ENCODE measurements at regions not wholly inside any gene's neighbourhood (a gene's known extent, or its start where the extent isn't known, plus 50 kb on each side); places are given as distances from the start of the nearest gene placed in this dataset.

DNA sequence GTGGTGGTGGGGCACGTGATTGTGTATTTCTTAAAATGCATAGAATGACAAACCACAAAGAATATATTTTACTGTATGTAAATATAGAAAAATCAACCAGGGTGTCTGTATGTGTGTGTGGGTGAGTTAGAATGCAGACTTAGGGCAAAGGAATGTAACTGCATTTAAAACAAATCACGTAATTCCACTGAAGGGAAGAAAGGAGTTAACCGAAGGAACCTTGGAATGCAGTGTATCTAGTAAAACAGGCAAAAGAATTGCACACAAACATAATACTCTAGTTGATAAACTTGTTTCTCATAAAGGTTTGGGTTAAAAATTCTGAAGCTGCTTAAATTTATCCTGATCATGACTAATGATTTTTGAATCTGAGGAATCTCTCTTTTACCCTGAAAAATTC lies 134.9 kb downstream of the ADRA2A start:
- 66% methylated on average over 3 of the region's 3 CpGs for WGBS, 2 donors
- Histone ChIP-seq H3K27me3 (no peaks in the 10 kb centered on the region), H3K27ac (no peak overlapping the region), H3K36me3 (no peaks in the 10 kb centered on the region), H3K9me3 (no peaks in the 10 kb centered on the region), H3K4me1 (no peaks in the 10 kb centered on the region), H3K4me3 (no peak overlapping the region)
- no peak for ATAC-seq (ENCODE audit: low FRiP score in 2 of 2)
- TF ChIP-seq POLR2AphosphoS5 (IDR thresholded peaks at IDR 0.05) (no peak), EP300 (IDR thresholded peaks at IDR 0.05) (no peak), POLR2A (IDR thresholded peaks at IDR 0.05) (no peak)
- TF ChIP-seq, protein P1, sequence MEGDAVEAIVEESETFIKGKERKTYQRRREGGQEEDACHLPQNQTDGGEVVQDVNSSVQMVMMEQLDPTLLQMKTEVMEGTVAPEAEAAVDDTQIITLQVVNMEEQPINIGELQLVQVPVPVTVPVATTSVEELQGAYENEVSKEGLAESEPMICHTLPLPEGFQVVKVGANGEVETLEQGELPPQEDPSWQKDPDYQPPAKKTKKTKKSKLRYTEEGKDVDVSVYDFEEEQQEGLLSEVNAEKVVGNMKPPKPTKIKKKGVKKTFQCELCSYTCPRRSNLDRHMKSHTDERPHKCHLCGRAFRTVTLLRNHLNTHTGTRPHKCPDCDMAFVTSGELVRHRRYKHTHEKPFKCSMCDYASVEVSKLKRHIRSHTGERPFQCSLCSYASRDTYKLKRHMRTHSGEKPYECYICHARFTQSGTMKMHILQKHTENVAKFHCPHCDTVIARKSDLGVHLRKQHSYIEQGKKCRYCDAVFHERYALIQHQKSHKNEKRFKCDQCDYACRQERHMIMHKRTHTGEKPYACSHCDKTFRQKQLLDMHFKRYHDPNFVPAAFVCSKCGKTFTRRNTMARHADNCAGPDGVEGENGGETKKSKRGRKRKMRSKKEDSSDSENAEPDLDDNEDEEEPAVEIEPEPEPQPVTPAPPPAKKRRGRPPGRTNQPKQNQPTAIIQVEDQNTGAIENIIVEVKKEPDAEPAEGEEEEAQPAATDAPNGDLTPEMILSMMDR (IDR thresholded peaks at IDR 0.05) = no peak
- DNase-seq = no peak

DNA sequence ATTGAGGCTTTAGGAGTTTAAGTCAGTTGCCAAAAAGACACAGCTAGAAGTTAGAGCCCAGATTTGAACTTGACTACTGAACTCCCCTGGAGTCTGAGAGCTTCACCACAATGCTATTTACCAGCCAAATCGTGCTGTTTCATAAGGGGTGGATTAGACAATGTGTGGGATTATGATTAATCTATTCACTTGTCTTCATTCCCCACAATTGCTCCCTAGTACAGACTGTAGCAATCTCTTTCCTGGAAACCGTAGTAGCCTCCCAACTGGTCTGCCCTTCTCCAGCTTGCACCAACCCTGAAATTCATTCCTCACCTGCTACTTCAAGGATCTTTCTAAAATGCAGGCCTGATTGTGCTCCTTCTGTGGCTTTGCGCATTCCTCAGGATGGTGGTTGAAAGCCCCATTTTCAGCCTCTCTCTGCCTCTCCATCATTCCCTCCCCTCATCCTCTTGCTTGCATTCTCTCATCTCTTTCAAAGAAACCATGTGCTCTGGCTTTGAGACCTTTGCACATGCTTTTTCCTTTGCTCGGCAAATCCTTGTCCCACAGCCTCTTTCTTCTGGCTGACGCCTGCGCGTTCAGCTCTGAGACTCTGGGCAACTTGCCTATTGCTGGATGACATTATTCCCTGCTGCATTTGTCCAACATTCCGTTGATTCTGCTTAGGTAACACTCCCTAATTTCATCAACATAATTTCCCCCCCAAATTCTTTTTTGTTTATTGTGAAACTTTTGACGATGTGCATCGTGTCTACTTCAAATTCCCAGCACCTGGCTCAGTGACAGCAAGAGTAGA lies 145.1 kb downstream of the ADRA2A start:
- ATAC-seq (ENCODE audit: low FRiP score in 2 of 2) = peak in 1 of 2 donors; percentile 58
- TF ChIP-seq EP300 (IDR thresholded peaks at IDR 0.05) = no peak
- DNase-seq = no peak
- no peaks in the 10 kb centered on the region for H3K9me3 ChIP-seq
- H3K27ac ChIP-seq = no peak overlapping the region
- 72 to 73% methylated on average over 10 of the region's 10 CpGs for WGBS, 2 donors
- H3K4me1 ChIP-seq = no peaks in the 10 kb centered on the region
- no peaks in the 10 kb centered on the region for H3K36me3 ChIP-seq
- no peak overlapping the region for H3K4me3 ChIP-seq
- H3K27me3 ChIP-seq = no peaks in the 10 kb centered on the region

DNA sequence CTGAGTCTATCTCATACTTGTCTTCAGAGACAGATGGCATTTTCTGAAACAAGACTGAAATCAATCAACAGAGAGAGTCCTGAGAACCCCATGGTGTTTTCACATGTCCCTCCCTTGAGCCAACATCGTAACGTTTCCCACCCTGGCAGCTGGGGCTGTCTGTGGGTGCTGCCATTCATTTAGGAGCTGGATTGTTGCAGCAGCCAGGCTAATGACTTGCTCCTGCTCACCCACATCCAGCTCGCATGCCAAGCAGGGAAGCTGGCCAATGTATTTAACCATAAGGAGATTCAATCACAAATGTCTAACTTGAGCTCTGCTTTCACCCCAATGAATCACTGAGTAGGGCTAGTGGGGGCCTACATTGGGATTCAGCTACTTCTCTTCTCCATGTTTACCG lies 146.1 kb downstream of the ADRA2A start:
- TF ChIP-seq, protein P1 (IDR thresholded peaks at IDR 0.05) = no peak
- TF ChIP-seq POLR2AphosphoS5 (IDR thresholded peaks at IDR 0.05) (no peak), POLR2A (IDR thresholded peaks at IDR 0.05) (no peak), EP300 (IDR thresholded peaks at IDR 0.05) (no peak)
- H3K9me3 ChIP-seq = no peaks in the 10 kb centered on the region
- no peaks in the 10 kb centered on the region for H3K4me1 ChIP-seq
- ATAC-seq (ENCODE audit: low FRiP score in 2 of 2) (no peak), DNase-seq (no peak)
- no peaks in the 10 kb centered on the region for H3K27me3 ChIP-seq
- no peak overlapping the region for H3K27ac ChIP-seq
- 65 to 74% methylated on average over 4 of the region's 4 CpGs for WGBS, 2 donors
- H3K4me3 ChIP-seq = no peak overlapping the region
- H3K36me3 ChIP-seq = no peaks in the 10 kb centered on the region

DNA sequence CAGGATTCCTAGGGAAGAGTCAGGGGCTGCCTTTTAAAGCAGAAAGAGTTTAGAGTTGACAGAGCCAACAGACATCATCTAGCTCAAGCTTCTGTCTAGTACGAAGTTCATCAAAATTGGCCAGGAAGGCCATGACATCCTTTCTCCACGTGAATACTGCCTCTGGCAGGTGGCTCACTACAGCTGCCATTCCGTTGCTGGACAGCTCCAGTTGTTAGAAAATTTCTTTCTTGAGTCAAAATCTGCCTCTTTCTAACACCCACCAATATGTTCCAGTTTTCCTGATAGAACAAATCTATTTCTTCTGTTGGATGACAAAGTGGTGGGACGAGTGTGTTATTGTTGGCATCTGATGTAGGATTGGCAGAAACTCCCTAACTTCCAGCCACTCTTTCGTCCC lies 154.9 kb downstream of the ADRA2A start:
- no peak for TF ChIP-seq POLR2AphosphoS5 (IDR thresholded peaks at IDR 0.05)
- TF ChIP-seq EP300 (IDR thresholded peaks at IDR 0.05) = no peak
- no peak for TF ChIP-seq POLR2A (IDR thresholded peaks at IDR 0.05)
- TF ChIP-seq, protein P1 (IDR thresholded peaks at IDR 0.05) = no peak
- H3K27ac ChIP-seq = no peak overlapping the region
- H3K4me1 ChIP-seq = no peaks in the 10 kb centered on the region
- 33 to 39% methylated on average over 5 of the region's 5 CpGs for WGBS, 2 donors
- no peaks in the 10 kb centered on the region for H3K27me3 ChIP-seq
- DNase-seq = no peak
- no peak overlapping the region for H3K4me3 ChIP-seq
- no peaks in the 10 kb centered on the region for H3K36me3 ChIP-seq
- ATAC-seq (ENCODE audit: low FRiP score in 2 of 2) = no peak
- no peaks in the 10 kb centered on the region for H3K9me3 ChIP-seq

DNA sequence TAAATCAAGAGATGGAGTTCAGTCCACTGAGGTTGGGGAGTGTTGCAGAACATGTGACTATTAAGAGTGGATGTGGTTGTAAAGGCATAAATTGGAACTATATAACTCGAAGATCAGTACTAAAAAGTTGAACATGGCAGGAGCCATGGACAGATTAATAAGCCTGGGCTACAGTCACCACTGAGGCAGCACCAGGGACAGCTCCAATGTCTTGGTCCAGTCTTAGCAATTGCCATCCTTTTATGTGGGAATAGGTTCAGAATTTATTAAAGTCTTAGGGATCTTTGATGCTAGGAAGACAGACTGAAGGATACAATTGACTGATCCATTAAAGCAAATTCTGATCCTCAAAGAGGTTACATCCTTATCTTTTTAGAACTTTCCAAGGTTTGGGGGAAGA lies 156.6 kb downstream of the ADRA2A start:
- Histone ChIP-seq H3K27ac (no peak overlapping the region), H3K27me3 (no peaks in the 10 kb centered on the region), H3K36me3 (no peaks in the 10 kb centered on the region), H3K4me1 (no peaks in the 10 kb centered on the region), H3K4me3 (no peak overlapping the region), H3K9me3 (no peaks in the 10 kb centered on the region)
- TF ChIP-seq POLR2AphosphoS5 (IDR thresholded peaks at IDR 0.05) = no peak
- no peak for TF ChIP-seq POLR2A (IDR thresholded peaks at IDR 0.05)
- TF ChIP-seq, protein P1 (IDR thresholded peaks at IDR 0.05) = no peak
- no peak for TF ChIP-seq EP300 (IDR thresholded peaks at IDR 0.05)
- DNase-seq (no peak), ATAC-seq (ENCODE audit: low FRiP score in 2 of 2) (no peak)
- 52 to 60% methylated on average over 1 of the region's 1 CpG for WGBS, 2 donors

Data from upper lobe of left lung (tissue), 6 donors.